Sigmoid colon (tissue), 4 donors: ENCODE measurements at regions not wholly inside any gene's neighbourhood (a gene's known extent, or its start where the extent isn't known, plus 50 kb on each side); places are given as distances from the start of the nearest gene placed in this dataset.
"Not testable (repeated sequence)": the region's sequence is repeated elsewhere in the genome, so short reads cannot be mapped to it uniquely, and the experiment has no call there.

Experiments used
- POLR2A ChIP-seq, 2 donors: fragments of 450-650 bp; IDR thresholded peaks; one replicate each; pipeline ENCODE4 v1.6.1; 2016; ENCODE audit warnings: antibody characterized with exemption in 2 of 2, mild to moderate bottlenecking in 2 of 2, moderate library complexity in 2 of 2
- POLR2AphosphoS5 ChIP-seq, 4 donors: sonication (generic); formaldehyde crosslinking; IDR thresholded peaks; one replicate each; pipeline ENCODE4 v1.6.1; 2017; ENCODE audit warnings: antibody characterized with exemption in 4 of 4
- TF ChIP-seq, protein P1 (sequence below), 4 experiments: fragments of 450-650 bp in 3 of 4; fragments of 200-600 bp in 1 of 4; IDR thresholded peaks; one replicate each; pipeline ENCODE4 v1.5.1; 2016 to 2019; ENCODE audit warnings: antibody characterized with exemption in 4 of 4, mild to moderate bottlenecking in 3 of 4, moderate library complexity in 2 of 4

DNA sequence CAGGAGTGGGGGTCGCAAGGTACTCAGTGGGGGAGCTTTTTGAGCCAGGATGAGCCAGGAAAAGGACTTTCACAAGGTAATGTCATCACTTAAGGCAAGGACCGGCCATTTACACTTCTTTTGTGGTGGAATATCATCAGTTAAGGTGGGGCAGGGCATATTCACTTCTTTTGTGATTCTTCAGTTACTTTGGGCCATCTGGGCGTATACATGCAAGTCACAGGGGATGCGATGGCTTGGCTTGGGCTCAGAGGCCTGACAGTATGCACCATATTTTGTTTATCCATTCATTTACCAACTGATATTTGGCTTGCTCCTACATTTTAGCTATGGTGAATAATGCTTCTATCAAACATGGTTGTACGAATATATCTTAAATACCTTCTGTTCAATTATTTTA, 1728.1 kb upstream of the AGA start:
- TF ChIP-seq, protein P1, sequence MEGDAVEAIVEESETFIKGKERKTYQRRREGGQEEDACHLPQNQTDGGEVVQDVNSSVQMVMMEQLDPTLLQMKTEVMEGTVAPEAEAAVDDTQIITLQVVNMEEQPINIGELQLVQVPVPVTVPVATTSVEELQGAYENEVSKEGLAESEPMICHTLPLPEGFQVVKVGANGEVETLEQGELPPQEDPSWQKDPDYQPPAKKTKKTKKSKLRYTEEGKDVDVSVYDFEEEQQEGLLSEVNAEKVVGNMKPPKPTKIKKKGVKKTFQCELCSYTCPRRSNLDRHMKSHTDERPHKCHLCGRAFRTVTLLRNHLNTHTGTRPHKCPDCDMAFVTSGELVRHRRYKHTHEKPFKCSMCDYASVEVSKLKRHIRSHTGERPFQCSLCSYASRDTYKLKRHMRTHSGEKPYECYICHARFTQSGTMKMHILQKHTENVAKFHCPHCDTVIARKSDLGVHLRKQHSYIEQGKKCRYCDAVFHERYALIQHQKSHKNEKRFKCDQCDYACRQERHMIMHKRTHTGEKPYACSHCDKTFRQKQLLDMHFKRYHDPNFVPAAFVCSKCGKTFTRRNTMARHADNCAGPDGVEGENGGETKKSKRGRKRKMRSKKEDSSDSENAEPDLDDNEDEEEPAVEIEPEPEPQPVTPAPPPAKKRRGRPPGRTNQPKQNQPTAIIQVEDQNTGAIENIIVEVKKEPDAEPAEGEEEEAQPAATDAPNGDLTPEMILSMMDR (IDR thresholded peaks at IDR 0.05), result not testable (repeated sequence)
- not testable (repeated sequence) for TF ChIP-seq POLR2A, POLR2AphosphoS5 (IDR thresholded peaks at IDR 0.05)
